ENCODE measurements at regions not wholly inside any gene's neighbourhood (a gene's known extent, or its start where the extent isn't known, plus 50 kb on each side); places are given as distances from the start of the nearest gene placed in this dataset.

DNA sequence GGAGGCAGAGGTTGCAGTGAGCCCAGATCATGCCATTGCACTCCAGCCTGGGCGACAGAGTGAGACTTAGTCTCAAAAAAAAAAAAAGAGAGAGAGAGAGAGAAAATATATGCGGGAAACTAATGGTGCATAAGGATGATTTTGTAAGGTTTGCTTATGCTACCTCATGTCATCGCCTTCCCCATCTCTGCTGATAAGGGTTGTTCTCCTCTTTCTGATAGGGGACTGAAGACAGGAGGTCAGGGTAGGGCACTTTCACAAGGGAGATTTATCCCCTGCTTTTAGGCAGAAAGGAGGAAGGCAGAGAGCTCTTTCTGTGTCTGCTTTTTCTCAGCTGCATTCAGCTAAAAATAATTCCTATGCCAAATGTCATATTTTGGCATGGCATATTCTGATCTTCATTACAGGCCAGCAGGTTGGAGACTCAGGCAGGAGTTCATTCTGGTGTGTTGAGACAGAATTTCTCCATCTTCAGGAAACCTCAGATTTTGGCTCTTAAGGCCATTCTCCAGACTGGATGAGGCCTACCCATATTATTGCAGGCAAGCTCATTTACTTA is 220.2 kb downstream of the AUH start:
- TF ChIP-seq, protein P1, sequence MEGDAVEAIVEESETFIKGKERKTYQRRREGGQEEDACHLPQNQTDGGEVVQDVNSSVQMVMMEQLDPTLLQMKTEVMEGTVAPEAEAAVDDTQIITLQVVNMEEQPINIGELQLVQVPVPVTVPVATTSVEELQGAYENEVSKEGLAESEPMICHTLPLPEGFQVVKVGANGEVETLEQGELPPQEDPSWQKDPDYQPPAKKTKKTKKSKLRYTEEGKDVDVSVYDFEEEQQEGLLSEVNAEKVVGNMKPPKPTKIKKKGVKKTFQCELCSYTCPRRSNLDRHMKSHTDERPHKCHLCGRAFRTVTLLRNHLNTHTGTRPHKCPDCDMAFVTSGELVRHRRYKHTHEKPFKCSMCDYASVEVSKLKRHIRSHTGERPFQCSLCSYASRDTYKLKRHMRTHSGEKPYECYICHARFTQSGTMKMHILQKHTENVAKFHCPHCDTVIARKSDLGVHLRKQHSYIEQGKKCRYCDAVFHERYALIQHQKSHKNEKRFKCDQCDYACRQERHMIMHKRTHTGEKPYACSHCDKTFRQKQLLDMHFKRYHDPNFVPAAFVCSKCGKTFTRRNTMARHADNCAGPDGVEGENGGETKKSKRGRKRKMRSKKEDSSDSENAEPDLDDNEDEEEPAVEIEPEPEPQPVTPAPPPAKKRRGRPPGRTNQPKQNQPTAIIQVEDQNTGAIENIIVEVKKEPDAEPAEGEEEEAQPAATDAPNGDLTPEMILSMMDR (IDR thresholded peaks at IDR 0.05) = no peak
- TF ChIP-seq POLR2A (IDR thresholded peaks at IDR 0.05) = no peak
